Activated CD8-positive, alpha-beta memory T cell treated with anti-CD3 and anti-CD28 coated beads, Interleukin-2, amount 50 U/mL, for 48 hours (primary cell): ENCODE measurements at regions not wholly inside any gene's neighbourhood (a gene's known extent, or its start where the extent isn't known, plus 50 kb on each side); places are given as distances from the start of the nearest gene placed in this dataset.
"Not testable (repeated sequence)": the region's sequence is repeated elsewhere in the genome, so short reads cannot be mapped to it uniquely, and the experiment has no call there.

Experiments used
- DNase-seq: peaks from one replicate; pipeline ENCODE4 v3.0.0-alpha.2; 2020

- DNase-seq: no peak
These were observed 269.4 kb upstream of the MVB12B start for GRCh38 chr9:126057121-126057825.

DNA sequence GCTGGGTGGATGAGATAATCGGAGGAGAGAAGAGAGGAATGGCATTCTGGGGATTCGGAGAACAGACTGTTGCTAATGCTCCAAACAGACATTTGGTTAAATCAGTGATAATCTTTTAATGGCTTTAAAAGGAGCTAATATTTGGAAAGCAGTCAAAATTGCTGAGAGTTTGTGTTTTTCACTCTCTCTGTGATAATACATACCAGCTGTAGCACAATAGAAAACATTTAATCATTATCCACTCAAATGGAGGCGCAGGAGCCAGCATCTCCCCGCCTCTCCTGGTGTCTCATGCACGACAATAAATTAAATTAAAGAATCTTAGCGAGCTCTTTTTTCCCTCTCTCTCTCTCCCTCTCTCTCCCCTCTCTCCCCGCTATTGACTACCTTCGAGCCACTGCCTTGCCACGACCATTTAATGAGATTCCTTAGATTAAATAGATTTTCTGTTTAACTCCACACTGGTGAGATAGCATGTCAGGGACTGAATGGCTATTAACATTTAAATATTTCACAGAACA, 268.6 kb upstream of the MVB12B start:
- DNase-seq: no peak

DNA sequence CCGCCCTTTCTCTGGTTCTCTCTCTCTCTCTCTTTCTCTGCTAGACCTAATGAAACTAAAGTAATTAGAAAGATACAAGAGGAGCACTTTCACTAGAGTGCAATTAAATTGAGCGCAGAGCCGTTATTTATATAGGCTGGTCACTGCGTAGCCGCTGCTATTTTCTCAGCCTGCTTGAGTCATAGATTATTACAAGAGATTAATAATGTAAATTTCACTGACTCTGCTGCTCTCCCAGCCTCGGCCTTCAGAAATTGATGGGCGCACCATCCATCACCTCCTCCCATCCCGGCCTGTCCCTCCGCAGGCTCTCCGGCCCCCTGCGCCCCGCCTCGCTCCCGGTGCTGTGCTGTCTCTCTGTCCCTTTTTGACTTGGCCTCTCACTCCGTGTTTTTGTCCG, 268.0 kb upstream of the MVB12B start:
- no peak for DNase-seq

DNA sequence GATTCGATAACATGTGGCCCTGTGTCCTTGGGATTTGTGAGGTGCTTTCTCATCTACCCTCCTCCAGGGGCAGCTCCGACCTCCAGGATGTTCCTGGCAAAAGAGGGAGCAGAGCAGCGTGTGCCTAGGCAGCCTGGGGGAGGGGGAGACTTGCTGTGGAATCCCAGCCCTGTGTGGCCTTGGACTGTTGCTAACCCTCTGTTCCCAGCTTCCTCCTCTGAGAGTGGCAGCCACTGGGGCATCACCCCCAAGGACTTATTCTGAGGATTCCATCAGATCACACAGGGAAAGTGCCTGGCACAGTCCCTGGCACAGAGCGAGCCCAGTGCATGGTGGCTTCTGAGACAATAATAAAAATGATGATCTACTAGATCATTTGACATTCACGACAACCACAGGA, 265.1 kb upstream of the MVB12B start:
- no peak for DNase-seq

- DNase-seq: no peak
These were observed 264.3 kb upstream of the MVB12B start for GRCh38 chr9:126062158-126062886.

DNA sequence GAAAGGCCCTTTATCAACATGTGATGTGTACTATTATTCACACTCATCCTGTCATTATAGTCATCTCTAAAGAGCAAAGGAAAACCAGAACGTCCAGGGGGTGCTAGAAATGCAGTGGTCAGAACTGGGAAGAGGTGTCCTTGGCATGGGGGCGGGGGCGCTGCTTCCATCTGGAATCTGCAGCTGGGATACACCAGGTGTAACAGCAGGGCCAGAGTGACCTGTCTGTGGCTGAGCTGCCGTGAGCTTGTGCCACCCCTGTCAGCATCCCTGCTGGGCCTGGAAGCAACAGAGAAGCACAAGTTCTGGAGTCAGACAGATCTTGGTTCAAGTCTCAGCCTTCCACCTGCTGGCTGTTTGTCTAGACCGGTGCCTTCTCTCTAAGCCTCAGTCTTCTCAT, 263.3 kb upstream of the MVB12B start:
- DNase-seq: no peak

- DNase-seq: no peak
These were observed 260.5 kb upstream of the MVB12B start for GRCh38 chr9:126066131-126066530.

- no peak for DNase-seq
These were observed 259.4 kb upstream of the MVB12B start for GRCh38 chr9:126067031-126067734.

DNA sequence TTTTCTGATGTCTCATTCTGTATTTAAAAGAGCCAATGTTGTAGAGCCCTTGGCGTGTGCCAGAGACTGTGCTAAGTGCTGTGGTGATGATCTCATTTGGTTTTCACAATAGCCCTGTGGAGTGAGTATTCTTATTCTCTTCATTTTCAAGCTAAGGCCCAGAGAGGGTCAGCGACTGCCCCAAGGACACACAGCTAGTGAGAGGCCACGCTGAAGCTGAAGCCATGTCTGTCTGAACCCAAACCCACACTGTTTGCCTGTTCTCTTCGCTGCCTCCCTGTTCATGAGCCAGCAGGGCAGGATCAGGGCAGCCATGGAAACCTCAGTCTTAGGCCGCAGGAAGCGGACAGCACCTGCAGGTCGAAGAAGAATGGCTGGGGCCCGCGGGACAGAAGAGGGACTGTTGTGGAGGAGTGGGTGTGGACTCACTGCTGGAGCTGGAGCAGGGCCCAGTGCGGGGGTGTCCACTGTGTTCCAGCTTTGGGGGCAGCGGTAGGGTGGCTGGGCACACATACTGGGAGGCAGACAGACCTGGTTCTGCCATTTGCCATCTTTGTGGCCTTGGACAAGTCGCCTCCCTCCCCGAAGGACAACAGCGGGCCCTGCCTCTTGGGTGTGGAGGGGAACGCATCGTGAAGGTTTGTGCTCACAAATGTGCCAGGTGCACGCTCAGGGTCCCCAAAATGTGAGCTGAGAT, 257.9 kb upstream of the MVB12B start:
- no peak for DNase-seq

- no peak for DNase-seq
These were observed 257.2 kb upstream of the MVB12B start for GRCh38 chr9:126069400-126069955.

GRCh38 chr9:126070058-126070655, 256.5 kb upstream of the MVB12B start:
- DNase-seq: no peak

DNA sequence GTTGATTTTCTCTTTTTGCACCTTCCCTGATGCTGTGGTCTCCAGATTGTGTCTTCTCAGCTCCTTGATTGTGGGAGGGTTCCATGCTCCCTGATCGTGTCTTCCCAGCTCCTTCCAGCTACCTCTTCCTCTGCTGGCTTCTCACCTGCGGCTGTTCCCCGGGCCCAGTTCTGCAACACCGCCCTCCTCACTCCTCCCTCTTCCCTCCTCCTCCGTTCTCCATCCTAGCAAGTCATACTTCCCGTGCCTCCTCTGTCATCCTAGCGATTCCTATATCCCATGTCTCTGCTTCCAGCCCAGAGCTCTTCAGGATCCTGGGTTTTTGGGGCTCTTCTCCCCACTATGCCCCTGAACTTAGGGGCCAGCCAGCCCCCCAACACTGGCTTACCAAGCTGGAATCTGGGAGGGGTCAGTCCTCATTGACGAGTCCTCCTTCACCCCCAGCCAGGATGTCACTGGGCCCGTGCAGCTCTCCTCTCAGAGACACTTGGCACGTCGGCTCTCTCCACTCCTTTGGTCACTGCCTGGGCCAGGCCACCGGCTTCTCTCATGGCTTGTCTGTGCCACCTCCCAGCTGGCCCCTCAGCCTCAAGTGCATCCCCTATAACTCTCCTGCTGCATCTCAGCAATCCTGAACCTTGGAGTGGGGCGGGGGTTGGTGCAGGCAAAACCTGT, 255.4 kb upstream of the MVB12B start:
- DNase-seq: no peak

DNA sequence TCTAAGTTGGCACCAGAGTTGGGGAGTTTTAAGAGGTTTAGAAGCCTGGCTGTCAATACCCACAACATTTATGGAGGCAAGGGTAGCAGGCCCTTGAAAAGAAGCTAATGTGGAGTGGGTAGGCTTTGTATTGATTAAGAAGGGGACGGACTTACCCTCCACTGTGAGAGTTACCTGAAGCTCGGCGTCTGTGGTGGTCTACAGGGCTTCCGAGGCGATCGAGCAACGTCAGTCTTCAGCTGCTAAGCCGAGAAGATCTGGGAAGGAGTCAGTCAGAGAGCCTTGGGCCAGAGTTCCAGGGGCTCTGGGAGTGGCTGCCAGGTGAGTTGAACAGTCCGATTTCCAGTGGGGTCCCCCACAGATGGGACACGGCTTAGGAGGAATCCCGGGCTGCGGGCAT, 249.0 kb upstream of the MVB12B start:
- not testable (repeated sequence) for DNase-seq

- DNase-seq: no peak
These were observed 246.0 kb upstream of the MVB12B start for GRCh38 chr9:126080641-126081040.

- DNase-seq: no peak
These were observed 244.9 kb upstream of the MVB12B start for GRCh38 chr9:126081746-126082145.

DNA sequence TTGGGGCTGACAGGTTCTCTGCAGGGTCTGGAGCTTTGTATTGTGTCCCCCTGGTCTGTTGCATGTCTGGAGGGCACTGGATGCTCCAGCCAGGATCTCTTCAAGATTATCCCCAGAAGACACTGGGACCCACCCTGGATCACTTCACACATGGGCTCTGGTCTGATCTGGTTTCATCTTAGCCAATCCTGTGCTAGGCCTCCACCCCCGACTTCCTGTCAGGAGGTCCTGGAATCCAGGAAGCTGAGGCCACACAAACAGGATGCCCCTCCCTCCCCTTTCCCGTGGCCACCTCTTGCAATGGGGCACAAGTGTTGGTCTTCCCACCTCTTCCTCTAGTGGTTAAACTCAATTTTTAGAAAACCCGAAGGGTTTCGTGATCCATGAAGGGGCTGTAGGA, 242.6 kb upstream of the MVB12B start:
- DNase-seq: no peak

DNA sequence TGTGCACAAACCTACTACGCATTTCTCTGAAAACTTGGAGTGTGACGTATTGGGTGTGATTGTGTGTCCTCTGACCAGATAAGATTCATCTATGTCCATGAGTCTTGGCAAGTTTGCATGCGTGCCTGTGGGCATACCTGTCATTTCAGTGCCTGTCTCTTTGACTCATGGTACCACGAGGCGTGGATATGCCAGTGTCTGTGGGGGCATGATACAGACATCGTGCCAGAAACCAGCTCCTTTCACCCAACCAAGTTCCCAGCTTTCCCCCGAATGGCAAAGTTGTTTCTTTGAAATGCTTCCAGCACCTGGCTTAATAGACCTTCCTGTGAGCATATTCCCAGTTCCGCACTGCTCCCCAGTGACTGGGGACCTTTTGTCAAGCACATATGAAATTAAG, 241.9 kb upstream of the MVB12B start:
- DNase-seq: no peak

DNA sequence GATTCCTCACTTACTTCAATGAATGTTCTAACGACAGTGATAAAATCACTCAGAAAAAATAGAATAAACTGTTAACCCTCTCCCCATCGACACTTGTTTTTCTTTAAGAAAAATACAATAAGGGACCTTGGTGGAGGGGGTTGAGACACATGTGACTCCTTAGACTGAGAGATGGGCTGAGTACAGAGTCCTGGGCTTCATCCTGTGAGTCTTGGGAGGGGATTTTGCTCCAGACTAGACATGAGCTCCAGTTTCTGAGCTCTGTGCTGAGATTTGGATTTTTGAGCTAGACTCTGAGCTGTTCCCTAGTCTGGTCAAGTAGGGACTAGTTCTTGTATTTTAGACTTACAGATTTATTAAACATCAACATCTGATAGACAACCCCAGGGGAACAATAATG, 241.5 kb upstream of the MVB12B start:
- DNase-seq: no peak

- DNase-seq: no peak
These were observed 238.3 kb upstream of the MVB12B start for GRCh38 chr9:126088336-126088735.

GRCh38 chr9:126089789-126090188, 236.8 kb upstream of the MVB12B start:
- no peak for DNase-seq

GRCh38 chr9:126093771-126094170, 232.9 kb upstream of the MVB12B start:
- DNase-seq: no peak
